ENCODE measurements at regions not wholly inside any gene's neighbourhood (a gene's known extent, or its start where the extent isn't known, plus 50 kb on each side); places are given as distances from the start of the nearest gene placed in this dataset.
"Not testable (repeated sequence)": the region's sequence is repeated elsewhere in the genome, so short reads cannot be mapped to it uniquely, and the experiment has no call there.

- intact Hi-C loops (cut with micrococcal nuclease): no loop called here
Measured at GRCh38 chr10:35940141-35941041, 298.3 kb upstream of the FZD8 start.

GRCh38 chr10:35938160-35938559, 296.1 kb upstream of the FZD8 start:
- intact Hi-C loops (cut with micrococcal nuclease): no loop called here

GRCh38 chr10:35937546-35937945, 295.4 kb upstream of the FZD8 start:
- intact Hi-C loops (cut with micrococcal nuclease): no loop called here

GRCh38 chr10:35934642-35934995, 292.5 kb upstream of the FZD8 start:
- intact Hi-C loops (cut with micrococcal nuclease): no loop called here

GRCh38 chr10:35933940-35934641, 292.0 kb upstream of the FZD8 start:
- intact Hi-C loops (cut with micrococcal nuclease): no loop called here

GRCh38 chr10:35933491-35933890, 291.4 kb upstream of the FZD8 start:
- intact Hi-C loops (cut with micrococcal nuclease): no loop called here

GRCh38 chr10:35929962-35930361, 287.9 kb upstream of the FZD8 start:
- intact Hi-C loops (cut with micrococcal nuclease): not testable (repeated sequence)

GRCh38 chr10:35928748-35929147, 286.7 kb upstream of the FZD8 start:
- intact Hi-C loops (cut with micrococcal nuclease): no loop called here

GRCh38 chr10:35927990-35928488, 285.9 kb upstream of the FZD8 start:
- intact Hi-C loops (cut with micrococcal nuclease): no loop called here

- intact Hi-C loops (cut with micrococcal nuclease): no loop called here
Measured at GRCh38 chr10:35927341-35927740, 285.2 kb upstream of the FZD8 start.

GRCh38 chr10:35926846-35927245, 284.8 kb upstream of the FZD8 start:
- intact Hi-C loops (cut with micrococcal nuclease): no loop called here

GRCh38 chr10:35925493-35925892, 283.4 kb upstream of the FZD8 start:
- intact Hi-C loops (cut with micrococcal nuclease): no loop called here

GRCh38 chr10:35924759-35925158, 282.7 kb upstream of the FZD8 start:
- intact Hi-C loops (cut with micrococcal nuclease): no loop called here

GRCh38 chr10:35922876-35923600, 280.9 kb upstream of the FZD8 start:
- intact Hi-C loops (cut with micrococcal nuclease): no loop called here

GRCh38 chr10:35921866-35922350, 279.8 kb upstream of the FZD8 start:
- intact Hi-C loops (cut with micrococcal nuclease): no loop called here

GRCh38 chr10:35916791-35917190, 274.7 kb upstream of the FZD8 start:
- intact Hi-C loops (cut with micrococcal nuclease): no loop called here

GRCh38 chr10:35913628-35914027, 271.5 kb upstream of the FZD8 start:
- intact Hi-C loops (cut with micrococcal nuclease): no loop called here

- intact Hi-C loops (cut with micrococcal nuclease): no loop called here
Measured at GRCh38 chr10:35912615-35913569, 270.8 kb upstream of the FZD8 start.

GRCh38 chr10:35911954-35912353, 269.9 kb upstream of the FZD8 start:
- intact Hi-C loops (cut with micrococcal nuclease): no loop called here

- intact Hi-C loops (cut with micrococcal nuclease): no loop called here
Measured at GRCh38 chr10:35911233-35911632, 269.1 kb upstream of the FZD8 start.

- intact Hi-C loops (cut with micrococcal nuclease): no loop called here
Measured at GRCh38 chr10:35910234-35910633, 268.1 kb upstream of the FZD8 start.

Data from T-helper 1 cell treated with Interleukin-12 subunit alpha and Interleukin-12 subunit beta and Interleukin-4 antibody, amounts not matched to agents 30 ng/mL and 1 ng/mL, for 36 hours (primary cell).